MM.1S (cell line): ENCODE measurements at regions not wholly inside any gene's neighbourhood (a gene's known extent, or its start where the extent isn't known, plus 50 kb on each side); places are given as distances from the start of the nearest gene placed in this dataset.

Experiments used
- DNase-seq: peaks from one replicate; pipeline ENCODE4 v3.0.0-alpha.2; 2015
- H2AFZ ChIP-seq: fragments of 300-600 bp; sonication (generic); 2 replicates; pipeline ENCODE4 v1.6.0; 2016; ENCODE audit warnings: antibody characterized with exemption, low read length
- H3F3A ChIP-seq: fragments of 300-600 bp; sonication (generic); 2 replicates; pipeline ENCODE4 v1.6.1; 2016; ENCODE audit warnings: mild to moderate bottlenecking, antibody characterized with exemption, low read length, moderate library complexity, mixed read lengths; ENCODE audit not compliant: insufficient read depth
- H3K27ac ChIP-seq: fragments of 300-600 bp; sonication (generic); 2 replicates; pipeline ENCODE4 v1.5.1; 2016; ENCODE audit warnings: mild to moderate bottlenecking, low read length
- H3K27me3 ChIP-seq: fragments of 300-600 bp; sonication (generic); replicated peaks from 2 replicates; pipeline ENCODE4 v1.6.0; 2016; ENCODE audit warnings: low read length; ENCODE audit not compliant: insufficient read depth
- H3K36me3 ChIP-seq: fragments of 300-600 bp; sonication (generic); replicated peaks from 2 replicates; pipeline ENCODE4 v1.6.1; 2016; ENCODE audit warnings: mild to moderate bottlenecking, low read length, mixed read lengths; ENCODE audit not compliant: insufficient read depth
- H3K4me1 ChIP-seq: fragments of 300-600 bp; sonication (generic); 2 replicates; pipeline ENCODE4 v1.6.1; 2016; ENCODE audit warnings: low read length, mixed read lengths
- H3K4me2 ChIP-seq: fragments of 300-600 bp; sonication (generic); 2 replicates; pipeline ENCODE4 v1.6.0; 2016; ENCODE audit warnings: low read depth, low read length
- H3K4me3 ChIP-seq: fragments of 300-600 bp; sonication (generic); 2 replicates; pipeline ENCODE4 v1.5.1; 2016; ENCODE audit warnings: low read length, mixed read lengths
- H3K79me2 ChIP-seq: fragments of 300-600 bp; sonication (generic); 2 replicates; pipeline ENCODE4 v1.6.1; 2016; ENCODE audit warnings: mixed run types, low read length, mixed read lengths
- H3K9ac ChIP-seq: fragments of 300-600 bp; sonication (generic); 2 replicates; pipeline ENCODE4 v1.6.1; 2016; ENCODE audit warnings: low read length, mixed read lengths
- H3K9me2 ChIP-seq: fragments of 300-600 bp; sonication (generic); replicated peaks from 2 replicates; pipeline ENCODE4 v1.6.1; 2016; ENCODE audit warnings: mild to moderate bottlenecking, low read length, mixed read lengths; ENCODE audit not compliant: insufficient read depth
- H3K9me3 ChIP-seq: fragments of 300-600 bp; sonication (generic); replicated peaks from 2 replicates; pipeline ENCODE4 v1.6.1; 2016; ENCODE audit warnings: mild to moderate bottlenecking, low read length, mixed read lengths; ENCODE audit not compliant: insufficient read depth
- H4K20me1 ChIP-seq: fragments of 300-600 bp; sonication (generic); 2 replicates; pipeline ENCODE4 v1.6.1; 2016; ENCODE audit warnings: mild to moderate bottlenecking, low read length, moderate library complexity, mixed read lengths; ENCODE audit not compliant: insufficient read depth
- EZH2 ChIP-seq: fragments of 300-600 bp; sonication (generic); optimal IDR thresholded peaks from 2 replicates; pipeline ENCODE3; 2017; ENCODE audit warnings: low read depth, mild to moderate bottlenecking, antibody characterized with exemption, low read length, mixed read lengths
- EZH2phosphoT487 ChIP-seq: fragments of 300-600 bp; sonication (generic); IDR thresholded peaks from 2 replicates; pipeline ENCODE4 v1.6.1; 2018; ENCODE audit warnings: antibody characterized with exemption, low read length
- TF ChIP-seq, protein P1 (sequence below): fragments of 300-600 bp; sonication (generic); IDR thresholded peaks from 2 replicates; pipeline ENCODE4 v1.5.1; 2016; ENCODE audit warnings: antibody characterized with exemption, low read length, mixed read lengths

DNA sequence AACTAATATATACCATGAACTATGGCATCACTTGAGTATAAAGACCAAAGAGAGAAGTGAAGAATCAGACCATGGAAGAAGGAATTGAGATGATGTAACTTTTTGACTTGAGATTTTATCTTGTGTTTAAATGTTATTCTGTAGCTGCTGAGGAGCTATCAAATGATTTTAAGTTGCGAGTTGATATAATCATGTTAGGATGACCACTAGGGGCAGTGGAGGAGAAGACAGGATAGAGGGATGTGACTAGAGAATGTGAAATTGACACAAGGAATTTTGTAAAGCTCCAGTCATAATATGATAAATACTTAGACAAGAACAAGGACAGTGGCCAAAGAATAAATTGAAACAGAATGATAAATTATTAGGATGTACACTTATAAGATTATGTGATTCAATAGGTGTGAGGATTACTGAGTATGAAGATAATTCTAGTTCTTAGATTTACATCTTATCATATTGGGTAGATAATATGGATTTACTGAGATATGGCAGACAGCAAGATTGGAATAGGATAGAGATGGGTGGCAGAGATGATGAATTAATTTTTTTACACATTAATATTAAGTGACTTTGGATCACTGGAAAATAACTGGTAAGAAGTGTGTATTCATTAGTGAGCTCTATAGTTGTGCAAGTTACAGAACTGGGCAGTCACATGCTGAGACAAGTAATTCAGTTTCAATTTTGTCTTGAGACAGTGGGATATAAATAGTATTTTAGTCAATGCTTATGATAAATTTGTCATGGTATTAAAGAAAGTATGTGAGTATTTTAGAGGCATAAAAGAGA, 816.0 kb upstream of the PCDH10 start:
- Histone ChIP-seq H3K4me3 (no peak overlapping the region), H3K4me2 (peak overlapping the region; percentile 21; the same call in 1 of the 2 replicates), H3K9ac (no peak overlapping the region), H3K9me3 (no peaks in the 10 kb centered on the region), H3K36me3 (no peaks in the 10 kb centered on the region), H2AFZ (peak overlapping the region; percentile 15; the same call in 1 of the 2 replicates), H3F3A (no peaks in the 10 kb centered on the region), H3K27ac (no peak overlapping the region; the same call in 1 of the 2 replicates), H3K9me2 (no peaks in the 10 kb centered on the region), H3K4me1 (peaks cover 28% of the 10 kb centered on the region), H3K79me2 (no peaks in the 10 kb centered on the region), H4K20me1 (no peaks in the 10 kb centered on the region), H3K27me3 (no peaks in the 10 kb centered on the region)
- TF ChIP-seq EZH2phosphoT487 (no peak), EZH2 (no peak)
- TF ChIP-seq, protein P1, sequence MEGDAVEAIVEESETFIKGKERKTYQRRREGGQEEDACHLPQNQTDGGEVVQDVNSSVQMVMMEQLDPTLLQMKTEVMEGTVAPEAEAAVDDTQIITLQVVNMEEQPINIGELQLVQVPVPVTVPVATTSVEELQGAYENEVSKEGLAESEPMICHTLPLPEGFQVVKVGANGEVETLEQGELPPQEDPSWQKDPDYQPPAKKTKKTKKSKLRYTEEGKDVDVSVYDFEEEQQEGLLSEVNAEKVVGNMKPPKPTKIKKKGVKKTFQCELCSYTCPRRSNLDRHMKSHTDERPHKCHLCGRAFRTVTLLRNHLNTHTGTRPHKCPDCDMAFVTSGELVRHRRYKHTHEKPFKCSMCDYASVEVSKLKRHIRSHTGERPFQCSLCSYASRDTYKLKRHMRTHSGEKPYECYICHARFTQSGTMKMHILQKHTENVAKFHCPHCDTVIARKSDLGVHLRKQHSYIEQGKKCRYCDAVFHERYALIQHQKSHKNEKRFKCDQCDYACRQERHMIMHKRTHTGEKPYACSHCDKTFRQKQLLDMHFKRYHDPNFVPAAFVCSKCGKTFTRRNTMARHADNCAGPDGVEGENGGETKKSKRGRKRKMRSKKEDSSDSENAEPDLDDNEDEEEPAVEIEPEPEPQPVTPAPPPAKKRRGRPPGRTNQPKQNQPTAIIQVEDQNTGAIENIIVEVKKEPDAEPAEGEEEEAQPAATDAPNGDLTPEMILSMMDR = peak; percentile 47
- peak; percentile 39 for DNase-seq

DNA sequence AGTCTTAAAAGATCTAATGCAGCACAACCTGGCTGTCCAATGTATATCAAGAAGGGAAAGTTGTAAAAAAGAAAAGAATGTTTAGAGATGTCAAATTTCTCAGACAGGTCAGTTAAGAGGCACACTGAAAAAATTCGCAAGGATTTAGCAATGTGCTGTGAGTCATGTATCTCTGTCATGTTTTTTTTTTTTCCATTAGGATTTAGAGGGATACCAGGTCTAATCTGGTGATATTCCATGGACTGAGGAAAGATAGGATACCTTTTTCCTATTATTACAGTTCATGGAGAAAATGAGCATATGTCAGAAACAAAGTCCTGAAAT, 815.4 kb upstream of the PCDH10 start:
- Histone ChIP-seq H3K9ac (no peak overlapping the region), H4K20me1 (no peaks in the 10 kb centered on the region), H3K4me2 (peak overlapping the region; percentile 21; the same call in 1 of the 2 replicates), H3K79me2 (no peaks in the 10 kb centered on the region), H3K27ac (no peak overlapping the region; the same call in 1 of the 2 replicates), H3F3A (no peaks in the 10 kb centered on the region), H3K4me1 (peaks cover 28% of the 10 kb centered on the region), H2AFZ (no peak overlapping the region), H3K27me3 (no peaks in the 10 kb centered on the region), H3K36me3 (no peaks in the 10 kb centered on the region), H3K4me3 (no peak overlapping the region), H3K9me3 (no peaks in the 10 kb centered on the region), H3K9me2 (no peaks in the 10 kb centered on the region)
- no peak for DNase-seq
- TF ChIP-seq, protein P1 = no peak
- TF ChIP-seq EZH2 = no peak
- TF ChIP-seq EZH2phosphoT487 = no peak

DNA sequence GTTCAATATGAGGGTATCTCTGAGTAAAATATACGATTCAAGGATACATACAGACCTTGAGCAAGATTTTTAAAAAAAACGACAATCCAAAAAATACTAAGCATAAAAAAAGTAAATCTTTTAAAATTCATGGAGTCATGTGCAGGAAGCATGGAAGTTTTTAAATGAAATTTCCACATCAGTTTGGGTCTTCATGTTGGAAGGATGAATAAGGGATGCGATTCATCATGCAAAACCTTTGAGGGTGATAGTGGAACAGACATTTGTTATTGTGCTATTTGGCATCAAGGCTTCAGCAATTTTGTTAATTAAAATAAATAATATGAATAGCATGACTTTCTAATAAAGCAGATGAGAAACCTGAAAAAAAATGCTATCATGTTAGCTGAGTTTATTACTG, 815.0 kb upstream of the PCDH10 start:
- H3K9ac ChIP-seq = no peak overlapping the region
- H3K27me3 ChIP-seq = no peaks in the 10 kb centered on the region
- no peaks in the 10 kb centered on the region for H4K20me1 ChIP-seq
- H3K27ac ChIP-seq = no peak overlapping the region
- H3F3A ChIP-seq = no peaks in the 10 kb centered on the region
- no peak for DNase-seq
- H3K4me1 ChIP-seq = peaks cover 28% of the 10 kb centered on the region
- no peak overlapping the region for H2AFZ ChIP-seq
- no peaks in the 10 kb centered on the region for H3K36me3 ChIP-seq
- H3K4me3 ChIP-seq = no peak overlapping the region
- no peaks in the 10 kb centered on the region for H3K9me2 ChIP-seq
- H3K79me2 ChIP-seq = no peaks in the 10 kb centered on the region
- H3K9me3 ChIP-seq = no peaks in the 10 kb centered on the region
- TF ChIP-seq, protein P1 = no peak
- no peak for TF ChIP-seq EZH2
- TF ChIP-seq EZH2phosphoT487 = no peak
- H3K4me2 ChIP-seq = no peak overlapping the region
